Activated CD4-positive, alpha-beta T cell treated with anti-CD3 and anti-CD28 coated beads, Interleukin-2, amount 10 ng/mL, durations not matched to agents 24 days and 14 days (primary cell): ENCODE measurements at regions not wholly inside any gene's neighbourhood (a gene's known extent, or its start where the extent isn't known, plus 50 kb on each side); places are given as distances from the start of the nearest gene placed in this dataset.

Experiments
- DNase-seq: peaks from one replicate; pipeline ENCODE4 v3.0.0; 2022
- H3K27ac Mint-ChIP-seq: one replicate; pipeline ENCODE4 v1.8.0; 2022; ENCODE audit warnings: mild to moderate bottlenecking, mixed read lengths
- H3K27me3 Mint-ChIP-seq: one replicate; pipeline ENCODE4 v1.8.0; 2022; ENCODE audit warnings: mixed read lengths
- H3K36me3 Mint-ChIP-seq: one replicate; pipeline ENCODE4 v1.8.0; 2022; ENCODE audit warnings: low read depth, mild to moderate bottlenecking, mixed read lengths
- H3K4me1 Mint-ChIP-seq: one replicate; pipeline ENCODE4 v1.8.0; 2021; ENCODE audit warnings: mixed read lengths
- H3K4me3 Mint-ChIP-seq: one replicate; pipeline ENCODE4 v1.8.0; 2022; ENCODE audit warnings: mild to moderate bottlenecking, moderate library complexity, mixed read lengths
- H3K9me3 Mint-ChIP-seq: one replicate; pipeline ENCODE4 v1.8.0; 2021; ENCODE audit warnings: mixed read lengths
- intact Hi-C: fragments of 100-400 bp; cut with micrococcal nuclease; formaldehyde crosslinking; loops from one replicate; pipeline ENCODE4 v1.15.1; 2023

DNA sequence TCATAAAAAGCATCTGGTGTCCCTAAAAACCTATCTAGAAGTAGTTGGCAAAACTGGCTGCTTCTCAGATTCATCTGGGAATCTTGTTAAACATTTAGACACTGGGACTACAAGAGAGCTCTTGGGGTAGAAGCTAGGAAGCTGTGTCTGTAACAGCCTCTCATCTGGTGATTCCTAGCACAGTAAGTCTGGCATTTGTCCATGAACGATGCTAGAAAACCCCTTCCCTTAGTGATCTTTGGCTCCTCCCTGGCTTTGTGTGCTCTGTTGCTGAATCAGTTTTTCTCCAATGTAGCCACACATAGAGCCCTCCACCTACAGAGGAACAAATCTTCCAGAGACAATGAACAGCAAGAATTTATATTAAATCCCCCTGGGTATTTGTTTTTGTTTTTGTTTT is 951.7 kb upstream of the LCORL start:
- Mint-ChIP-seq H3K27ac (no peak overlapping the region), H3K36me3 (no peaks in the 10 kb centered on the region), H3K4me3 (no peak overlapping the region), H3K27me3 (no peaks in the 10 kb centered on the region), H3K9me3 (peaks cover 5% of the 10 kb centered on the region), H3K4me1 (no peaks in the 10 kb centered on the region)
- DNase-seq: no peak
- intact Hi-C loops: no loop called here

DNA sequence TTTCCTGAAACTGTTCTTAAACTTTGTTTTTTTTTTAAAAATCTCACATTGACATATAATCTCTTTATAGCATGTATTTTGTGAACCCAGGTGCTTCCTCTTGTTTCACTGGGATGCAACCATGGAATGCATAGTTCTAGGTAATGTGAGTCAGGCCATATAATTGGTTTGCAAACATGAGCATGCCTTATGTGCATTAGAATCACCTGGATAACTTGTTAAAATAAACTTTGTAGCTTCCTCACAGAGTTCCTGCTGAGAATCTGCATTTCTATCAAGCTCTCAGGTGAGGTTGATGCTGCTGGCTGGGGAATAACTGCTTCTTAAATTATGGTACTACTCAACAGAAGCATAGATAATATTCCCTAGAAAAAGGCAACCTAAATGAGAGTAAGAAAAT is 940.3 kb upstream of the LCORL start:
- Mint-ChIP-seq H3K4me1 (no peaks in the 10 kb centered on the region), H3K9me3 (peaks cover 9% of the 10 kb centered on the region), H3K4me3 (no peak overlapping the region), H3K27ac (no peak overlapping the region), H3K36me3 (no peaks in the 10 kb centered on the region), H3K27me3 (no peaks in the 10 kb centered on the region)
- DNase-seq: no peak
- intact Hi-C loops: no loop called here

DNA sequence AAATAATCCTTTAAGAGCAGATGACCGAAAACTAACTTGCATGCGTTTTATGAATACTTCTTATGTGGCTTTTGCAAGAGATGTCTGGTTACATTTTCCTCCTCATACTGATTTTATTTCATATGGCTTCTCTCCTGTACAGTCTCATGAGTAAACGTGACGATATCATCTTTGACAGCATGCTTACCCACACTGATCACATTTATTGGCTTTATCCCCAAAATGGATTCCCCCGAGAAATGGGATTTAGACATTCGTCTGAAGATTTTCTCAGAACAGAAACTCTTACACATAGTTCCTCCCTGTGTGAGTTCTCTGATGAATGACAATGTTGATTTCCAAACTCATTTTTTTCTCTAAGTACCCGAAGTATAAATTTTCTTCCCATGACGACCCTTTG is 939.7 kb upstream of the LCORL start:
- no peak overlapping the region for H3K4me3 Mint-ChIP-seq
- H3K9me3 Mint-ChIP-seq: peaks cover 9% of the 10 kb centered on the region
- intact Hi-C loops: no loop called here
- H3K27me3 Mint-ChIP-seq: no peaks in the 10 kb centered on the region
- no peaks in the 10 kb centered on the region for H3K4me1 Mint-ChIP-seq
- no peaks in the 10 kb centered on the region for H3K36me3 Mint-ChIP-seq
- H3K27ac Mint-ChIP-seq: no peak overlapping the region
- no peak for DNase-seq

DNA sequence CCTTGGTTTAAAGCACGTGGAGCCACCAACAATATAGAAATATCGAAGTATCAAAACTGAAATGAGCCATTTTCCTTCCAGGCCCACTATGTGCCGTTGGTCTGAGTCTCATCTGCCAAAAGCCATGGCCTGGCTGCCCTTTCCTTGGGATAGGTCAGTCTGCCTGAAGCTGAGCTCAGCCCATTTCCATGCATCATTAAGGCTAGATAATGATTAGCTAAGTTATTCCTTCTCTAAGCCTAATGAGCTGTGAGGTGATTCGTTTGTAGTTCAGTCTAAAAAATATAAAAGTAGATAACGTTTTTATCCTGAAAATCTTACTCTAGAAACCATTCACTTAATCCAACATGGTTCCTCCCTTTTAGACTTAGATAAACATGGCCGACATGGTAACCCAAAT is 936.2 kb upstream of the LCORL start:
- DNase-seq: no peak
- Mint-ChIP-seq H3K27me3 (no peaks in the 10 kb centered on the region), H3K9me3 (peaks cover 10% of the 10 kb centered on the region), H3K4me1 (no peaks in the 10 kb centered on the region), H3K27ac (no peak overlapping the region), H3K4me3 (no peak overlapping the region), H3K36me3 (no peaks in the 10 kb centered on the region)
- intact Hi-C loops: no loop called here

DNA sequence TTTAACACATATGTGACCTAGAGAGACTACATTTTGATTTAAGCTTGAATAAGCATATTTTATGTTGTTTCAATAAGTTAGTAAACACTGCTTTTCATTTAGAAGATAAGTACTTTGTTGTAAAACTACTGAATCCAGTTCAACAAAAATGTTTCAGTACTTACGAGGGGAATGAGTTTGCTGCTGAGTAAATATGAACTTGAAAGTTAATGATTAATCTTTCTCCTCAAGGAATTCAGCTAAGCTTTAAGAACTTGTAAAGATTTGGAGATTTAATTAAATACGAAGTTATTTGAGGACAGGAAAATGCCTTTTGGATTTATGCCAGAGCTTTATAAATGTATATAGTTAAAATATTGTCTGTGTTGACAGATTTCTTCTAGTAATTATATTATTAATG is 933.0 kb upstream of the LCORL start:
- H3K4me1 Mint-ChIP-seq: no peaks in the 10 kb centered on the region
- H3K9me3 Mint-ChIP-seq: peaks cover 6% of the 10 kb centered on the region
- H3K27me3 Mint-ChIP-seq: no peaks in the 10 kb centered on the region
- H3K36me3 Mint-ChIP-seq: no peaks in the 10 kb centered on the region
- no peak overlapping the region for H3K27ac Mint-ChIP-seq
- no peak for DNase-seq
- intact Hi-C loops: no loop called here
- no peak overlapping the region for H3K4me3 Mint-ChIP-seq

DNA sequence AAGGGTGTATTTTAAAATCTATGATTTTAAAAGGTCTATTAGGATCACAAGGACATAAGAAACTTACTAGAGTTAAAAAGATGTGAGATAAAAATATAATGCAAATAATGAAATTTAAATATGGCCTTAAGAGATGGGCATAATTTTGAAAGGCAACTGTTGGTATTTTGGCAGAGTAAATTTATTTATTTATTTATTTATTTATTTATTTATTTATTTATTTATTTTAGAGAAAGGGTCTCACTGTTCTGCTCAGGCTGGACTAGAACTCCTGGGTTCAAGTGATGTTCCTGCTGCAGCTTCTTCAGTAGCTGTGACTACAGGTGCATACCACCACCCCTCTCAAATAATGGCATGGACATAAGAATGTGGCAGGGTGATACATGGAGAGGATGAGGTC is 932.1 kb upstream of the LCORL start:
- no peaks in the 10 kb centered on the region for H3K36me3 Mint-ChIP-seq
- no peaks in the 10 kb centered on the region for H3K27me3 Mint-ChIP-seq
- no peak overlapping the region for H3K4me3 Mint-ChIP-seq
- no peak overlapping the region for H3K27ac Mint-ChIP-seq
- intact Hi-C loops: no loop called here
- H3K4me1 Mint-ChIP-seq: no peaks in the 10 kb centered on the region
- H3K9me3 Mint-ChIP-seq: peaks cover 4% of the 10 kb centered on the region
- no peak for DNase-seq

DNA sequence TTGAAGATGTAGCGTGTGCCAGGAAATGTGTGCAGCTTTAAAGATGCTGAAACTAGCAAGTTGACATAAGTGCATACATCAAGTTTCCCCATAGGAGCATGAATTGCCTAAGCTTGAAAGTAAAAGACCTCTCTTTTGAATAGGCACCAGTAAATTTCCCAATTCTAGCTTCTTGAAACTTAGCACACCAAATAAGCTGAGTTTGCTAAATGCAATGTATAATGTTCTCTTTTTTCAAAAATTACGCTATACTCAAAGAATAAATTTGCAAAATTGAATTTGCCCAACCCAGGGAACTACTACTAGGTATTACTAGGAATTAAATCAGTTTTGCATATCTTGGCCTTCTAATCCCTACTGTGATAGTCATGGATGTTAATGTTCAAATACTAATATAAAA is 923.9 kb upstream of the LCORL start:
- Mint-ChIP-seq H3K27me3 (no peaks in the 10 kb centered on the region), H3K9me3 (no peaks in the 10 kb centered on the region), H3K27ac (no peak overlapping the region), H3K36me3 (no peaks in the 10 kb centered on the region), H3K4me3 (no peak overlapping the region), H3K4me1 (no peaks in the 10 kb centered on the region)
- intact Hi-C loops: no loop called here
- no peak for DNase-seq

DNA sequence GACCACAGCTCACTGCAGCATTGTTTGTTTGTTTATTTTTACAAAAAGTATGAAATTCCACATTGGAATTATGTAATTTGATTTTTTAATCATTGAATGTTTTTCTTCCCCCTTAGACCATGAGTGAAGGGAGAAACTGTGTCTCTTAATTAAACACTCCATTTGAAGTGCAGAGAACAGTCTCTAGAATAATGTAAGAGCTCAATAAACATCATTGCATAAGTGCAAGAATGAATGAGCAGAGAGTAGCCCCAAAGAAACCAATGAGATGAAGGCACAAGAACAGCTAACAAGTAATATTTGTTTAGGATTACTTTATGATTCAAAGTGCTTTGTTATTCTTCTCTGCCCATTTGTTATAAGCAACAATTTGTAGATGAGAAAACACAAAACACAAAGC is 921.3 kb upstream of the LCORL start:
- no peaks in the 10 kb centered on the region for H3K9me3 Mint-ChIP-seq
- H3K4me1 Mint-ChIP-seq: no peaks in the 10 kb centered on the region
- intact Hi-C loops: no loop called here
- no peak for DNase-seq
- H3K4me3 Mint-ChIP-seq: no peak overlapping the region
- H3K27ac Mint-ChIP-seq: no peak overlapping the region
- H3K27me3 Mint-ChIP-seq: no peaks in the 10 kb centered on the region
- no peaks in the 10 kb centered on the region for H3K36me3 Mint-ChIP-seq

DNA sequence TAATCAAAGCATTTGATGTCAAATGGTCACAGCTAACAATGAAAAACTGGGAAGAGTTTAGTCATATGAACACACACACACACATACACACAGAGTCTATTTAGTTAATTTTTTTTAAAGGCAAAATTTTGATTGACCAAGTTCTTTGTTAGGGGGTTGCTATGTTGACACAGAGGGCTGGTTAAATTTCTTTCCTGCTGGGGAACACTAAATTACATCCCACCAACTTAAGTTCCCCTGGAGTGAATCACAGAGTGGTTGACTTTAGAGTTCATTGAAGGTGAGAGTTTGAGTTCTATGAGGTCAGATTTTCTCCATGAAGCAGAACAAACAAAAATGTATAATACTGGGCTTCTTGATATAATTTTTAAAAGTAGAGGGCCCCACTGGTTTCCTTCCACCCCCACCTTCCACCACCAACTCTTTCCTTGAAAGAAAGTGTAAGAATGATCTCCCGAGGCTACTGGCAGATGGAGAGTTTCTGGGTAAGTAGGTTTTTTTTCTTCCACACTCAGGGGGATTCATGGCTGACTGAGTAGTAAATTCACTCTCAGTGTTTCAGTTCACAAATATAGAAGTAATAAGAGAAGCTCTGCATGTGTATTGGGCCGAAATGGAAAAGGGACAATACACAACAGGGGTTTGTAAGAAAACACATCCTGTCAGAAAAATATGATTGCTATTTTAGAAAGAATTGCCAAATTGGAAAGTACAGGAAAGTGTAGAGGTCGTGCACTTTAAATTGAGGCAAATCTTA is 917.0 kb upstream of the LCORL start:
- no peak overlapping the region for H3K4me3 Mint-ChIP-seq
- no peaks in the 10 kb centered on the region for H3K4me1 Mint-ChIP-seq
- no peaks in the 10 kb centered on the region for H3K36me3 Mint-ChIP-seq
- no peak for DNase-seq
- intact Hi-C loops: no loop called here
- no peak overlapping the region for H3K27ac Mint-ChIP-seq
- H3K27me3 Mint-ChIP-seq: no peaks in the 10 kb centered on the region
- H3K9me3 Mint-ChIP-seq: peaks cover 4% of the 10 kb centered on the region

DNA sequence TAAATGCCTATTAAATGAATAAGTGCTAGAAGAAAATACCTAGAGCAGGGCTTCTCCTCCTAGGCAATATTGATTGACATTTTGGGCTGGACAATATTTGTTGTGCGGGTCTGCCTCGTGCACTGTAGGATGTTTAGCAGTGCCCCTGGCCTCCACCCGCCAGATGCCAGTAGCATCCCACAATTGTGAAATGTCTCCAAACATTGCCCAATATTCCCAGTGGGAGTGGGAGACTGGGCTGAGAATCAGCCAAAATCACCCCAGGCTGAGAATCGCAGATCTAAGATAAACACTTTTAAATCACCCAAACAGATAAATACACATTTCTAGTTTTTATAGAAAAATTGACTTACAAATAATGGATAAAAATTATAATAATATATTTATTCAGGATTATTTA is 916.2 kb upstream of the LCORL start:
- H3K4me1 Mint-ChIP-seq: no peaks in the 10 kb centered on the region

DNA sequence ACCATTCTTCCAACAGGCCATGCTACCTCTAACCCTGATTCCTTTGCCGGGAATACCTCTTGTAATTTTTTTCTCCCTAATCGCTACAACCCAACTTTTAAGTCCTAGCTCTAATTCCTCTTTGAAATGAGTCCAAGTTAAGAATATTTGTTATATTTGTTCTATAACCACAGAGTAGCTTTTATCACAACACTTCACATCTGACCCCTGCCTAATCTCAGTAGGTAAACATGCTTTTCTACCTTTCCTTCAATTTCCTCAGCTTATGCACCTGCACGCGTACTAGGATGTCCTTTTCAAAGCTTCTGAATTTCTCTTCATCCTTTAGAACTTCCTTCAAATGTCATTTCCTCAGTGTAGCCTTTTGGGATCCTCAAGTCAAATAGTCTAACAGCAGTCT is 915.5 kb upstream of the LCORL start:
- peaks cover 4% of the 10 kb centered on the region for H3K9me3 Mint-ChIP-seq
- intact Hi-C loops: no loop called here
- H3K4me3 Mint-ChIP-seq: no peak overlapping the region
- H3K27ac Mint-ChIP-seq: no peak overlapping the region
- H3K27me3 Mint-ChIP-seq: no peaks in the 10 kb centered on the region
- no peaks in the 10 kb centered on the region for H3K36me3 Mint-ChIP-seq
- no peak for DNase-seq
- no peaks in the 10 kb centered on the region for H3K4me1 Mint-ChIP-seq

More for the DNA sequence above, 916.2 kb upstream of the LCORL start:
- Mint-ChIP-seq H3K4me3 (no peak overlapping the region), H3K27me3 (no peaks in the 10 kb centered on the region), H3K27ac (no peak overlapping the region), H3K36me3 (no peaks in the 10 kb centered on the region), H3K9me3 (peaks cover 4% of the 10 kb centered on the region)
- intact Hi-C loops: no loop called here
- no peak for DNase-seq

DNA sequence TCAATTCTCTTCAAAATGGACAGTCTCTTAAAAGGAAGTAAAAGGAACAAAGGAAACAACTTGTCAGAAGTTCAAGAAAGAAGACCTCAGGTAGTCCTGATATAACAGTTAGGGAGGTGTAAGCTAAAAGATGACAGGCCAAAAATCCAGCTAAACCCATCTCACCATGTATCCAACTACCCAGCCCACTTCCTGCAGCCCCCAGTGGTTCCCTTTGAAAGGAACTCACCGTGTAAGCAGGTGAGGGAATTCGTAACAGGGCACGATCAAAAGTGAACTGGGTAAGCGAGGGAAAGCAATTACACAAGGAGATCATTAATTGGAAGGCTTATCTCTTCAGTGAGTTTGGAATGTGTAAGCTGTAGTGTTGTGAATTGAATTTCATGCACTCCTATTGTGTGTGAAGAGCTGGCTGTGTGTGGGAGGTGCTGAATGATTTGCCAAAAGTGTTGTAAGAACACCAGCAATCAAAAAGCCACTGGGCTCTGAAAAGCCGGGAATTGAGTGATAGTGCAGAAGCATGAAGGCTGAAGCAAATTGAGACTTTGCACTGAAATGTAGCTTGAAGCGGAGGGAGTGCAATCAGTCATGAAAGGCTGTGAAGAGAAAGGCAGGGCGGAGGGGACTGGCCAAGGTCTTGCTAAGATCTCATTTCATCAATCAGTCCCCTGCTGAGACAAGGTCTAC is 914.2 kb upstream of the LCORL start:
- Mint-ChIP-seq H3K27me3 (no peaks in the 10 kb centered on the region), H3K4me1 (no peaks in the 10 kb centered on the region), H3K9me3 (peaks cover 4% of the 10 kb centered on the region), H3K27ac (no peak overlapping the region), H3K4me3 (no peak overlapping the region), H3K36me3 (no peaks in the 10 kb centered on the region)
- no peak for DNase-seq
- intact Hi-C loops: no loop called here

DNA sequence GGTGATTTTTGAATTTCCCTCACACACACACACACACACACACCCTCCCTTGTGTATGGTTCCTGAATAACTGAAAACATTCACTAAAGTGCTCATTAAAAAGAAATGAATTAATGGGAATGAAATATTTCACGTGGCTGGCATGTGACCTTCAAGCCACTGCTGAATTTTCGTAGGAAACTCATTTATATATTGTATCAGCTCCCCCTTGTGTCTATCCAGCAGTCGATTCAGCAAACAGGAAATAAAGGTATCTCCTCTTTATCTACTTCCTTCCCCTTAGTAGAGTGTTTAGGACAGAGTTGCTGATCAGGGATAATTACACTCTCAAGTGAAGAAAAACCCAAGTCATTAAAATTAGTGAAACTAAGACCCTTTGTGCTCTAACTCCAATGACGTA is 912.6 kb upstream of the LCORL start:
- Mint-ChIP-seq H3K9me3 (peaks cover 4% of the 10 kb centered on the region), H3K36me3 (no peaks in the 10 kb centered on the region), H3K27ac (no peak overlapping the region), H3K27me3 (no peaks in the 10 kb centered on the region), H3K4me3 (no peak overlapping the region), H3K4me1 (no peaks in the 10 kb centered on the region)
- intact Hi-C loops: no loop called here
- DNase-seq: no peak

DNA sequence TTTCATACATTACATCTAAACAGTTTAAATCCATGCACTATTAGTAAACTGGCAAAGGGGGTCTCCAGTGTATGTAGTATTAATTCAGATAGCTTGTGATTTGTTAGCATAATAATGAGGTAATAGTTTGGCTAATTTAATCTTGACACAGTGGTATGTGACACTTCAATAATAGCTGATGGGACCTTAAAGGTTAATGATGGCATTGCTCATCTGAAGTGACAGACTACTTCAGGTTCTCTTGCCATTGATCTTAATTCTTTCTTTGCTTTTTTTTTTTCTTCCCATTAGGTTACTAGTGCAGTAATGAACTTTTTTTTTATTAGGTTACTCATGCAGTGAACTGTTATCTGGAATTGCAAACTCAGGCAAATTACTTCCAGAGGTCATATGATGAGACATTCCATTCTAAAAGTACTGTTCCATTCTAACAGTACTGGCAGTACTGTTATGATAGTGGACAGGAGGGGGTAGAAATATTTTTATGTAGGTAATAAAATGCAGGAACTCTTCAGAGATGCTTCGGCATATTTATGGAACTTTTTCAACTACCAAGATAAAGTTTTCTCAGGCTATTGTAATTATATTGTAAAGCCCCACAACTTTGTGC is 911.3 kb upstream of the LCORL start:
- Mint-ChIP-seq H3K4me3 (no peak overlapping the region), H3K27ac (no peak overlapping the region), H3K36me3 (no peaks in the 10 kb centered on the region), H3K4me1 (no peaks in the 10 kb centered on the region), H3K9me3 (peaks cover 4% of the 10 kb centered on the region), H3K27me3 (no peaks in the 10 kb centered on the region)
- no peak for DNase-seq
- intact Hi-C loops: no loop called here
